GM18907 (cell line): ENCODE measurements at regions not wholly inside any gene's neighbourhood (a gene's known extent, or its start where the extent isn't known, plus 50 kb on each side); places are given as distances from the start of the nearest gene placed in this dataset.
"Not testable (repeated sequence)": the region's sequence is repeated elsewhere in the genome, so short reads cannot be mapped to it uniquely, and the experiment has no call there.

Source experiments
- ATAC-seq: cut with Tn5 transposase; IDR thresholded peaks from one replicate; pipeline ENCODE4 v1.9.1; 2021; ENCODE audit warnings: mild to moderate bottlenecking, moderate library complexity; ENCODE audit not compliant: unreplicated experiment

DNA sequence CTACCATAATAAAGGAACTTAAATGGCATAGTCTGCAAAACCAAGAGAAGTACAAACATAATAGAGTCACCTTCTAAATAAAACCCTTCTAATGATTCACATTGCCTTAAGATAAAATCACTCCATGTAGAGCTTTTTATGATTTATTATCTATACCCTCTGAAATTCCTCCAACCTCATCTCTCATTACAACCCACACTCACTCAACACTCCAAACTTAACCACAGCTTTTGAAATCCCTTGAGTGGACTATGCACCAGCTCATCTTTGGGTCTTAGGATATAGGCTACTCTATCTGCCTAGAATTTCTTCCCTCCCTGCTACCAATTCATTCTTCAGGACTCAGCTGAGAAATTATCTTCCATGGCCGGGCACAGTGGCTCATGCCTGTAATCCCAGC lies 122.5 kb downstream of the CETN3 start:
- ATAC-seq = no peak

DNA sequence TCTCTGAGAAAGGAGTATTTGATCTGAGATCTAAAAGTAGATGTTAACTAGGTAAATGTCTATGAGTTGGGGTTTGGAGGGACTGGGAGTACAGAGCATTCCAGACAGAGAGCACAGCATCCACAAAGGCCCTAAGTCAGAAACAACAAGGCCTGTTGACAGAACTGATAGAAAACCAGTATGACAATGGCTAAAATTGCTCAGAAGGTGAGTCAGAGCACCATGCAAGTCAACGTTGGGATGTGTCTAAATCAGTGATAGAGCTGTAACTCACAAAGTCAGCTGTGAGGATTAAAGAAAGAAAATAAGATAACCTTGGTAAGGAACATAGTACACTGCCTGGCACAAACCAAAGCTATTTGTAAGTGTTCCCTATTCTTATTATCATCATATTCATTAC lies 124.0 kb downstream of the CETN3 start:
- no peak for ATAC-seq

DNA sequence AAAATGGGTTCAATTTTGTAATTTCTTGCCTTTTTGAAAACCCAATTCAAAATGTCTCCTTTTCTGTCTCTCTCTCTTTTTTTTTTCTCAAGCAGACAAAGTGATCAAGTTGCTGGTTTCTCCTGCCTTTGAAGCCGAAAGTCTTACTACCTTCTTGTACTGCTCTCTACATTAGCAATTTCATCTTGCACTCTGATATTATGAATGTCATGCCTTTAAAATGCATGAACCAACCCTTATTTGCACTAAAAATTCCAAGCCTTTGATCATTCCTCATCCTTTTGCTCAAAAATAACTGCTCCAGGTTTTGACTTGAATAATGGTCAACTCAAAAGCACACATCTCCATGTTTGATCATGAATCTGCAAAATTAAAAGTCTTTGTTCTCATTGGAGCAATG lies 125.2 kb downstream of the CETN3 start:
- ATAC-seq = no peak

DNA sequence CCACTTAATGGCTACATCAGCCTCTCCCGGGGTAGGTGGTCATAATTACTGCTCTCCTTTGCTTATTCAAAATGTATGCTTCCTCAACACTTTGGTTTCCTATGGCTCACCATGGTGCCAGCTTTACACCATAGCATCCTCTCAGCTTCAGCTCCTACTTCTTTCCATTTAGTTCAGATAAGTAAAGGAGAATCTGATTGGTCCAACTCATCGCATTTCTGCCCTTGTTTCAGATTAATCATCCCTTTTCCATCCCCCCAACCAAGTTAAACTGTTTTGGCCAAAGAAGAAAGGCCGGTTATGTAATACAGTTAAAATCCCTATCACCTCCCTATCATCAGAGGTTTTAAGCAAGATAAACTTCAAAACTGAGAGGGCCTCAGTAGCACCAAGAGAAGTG lies 130.5 kb downstream of the CETN3 start:
- ATAC-seq = no peak

DNA sequence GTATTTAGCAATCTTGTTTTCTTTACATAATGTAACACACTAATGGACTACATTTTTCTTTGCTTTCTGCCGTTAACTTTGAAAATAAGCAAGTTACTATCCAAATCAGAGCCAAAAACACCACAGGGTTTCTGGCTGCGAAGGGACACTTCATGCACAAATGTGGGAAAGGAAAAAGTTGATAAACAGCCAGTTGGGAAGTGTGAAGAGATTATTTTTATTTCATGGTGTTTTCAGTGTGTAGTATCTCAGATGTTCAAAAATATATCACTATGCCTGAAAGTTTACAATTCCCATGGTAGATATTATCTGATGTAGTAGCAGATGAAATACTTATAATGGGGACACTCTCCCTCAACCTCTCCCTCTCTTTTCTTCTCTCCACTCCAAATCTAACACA lies 135.3 kb downstream of the CETN3 start:
- no peak for ATAC-seq

DNA sequence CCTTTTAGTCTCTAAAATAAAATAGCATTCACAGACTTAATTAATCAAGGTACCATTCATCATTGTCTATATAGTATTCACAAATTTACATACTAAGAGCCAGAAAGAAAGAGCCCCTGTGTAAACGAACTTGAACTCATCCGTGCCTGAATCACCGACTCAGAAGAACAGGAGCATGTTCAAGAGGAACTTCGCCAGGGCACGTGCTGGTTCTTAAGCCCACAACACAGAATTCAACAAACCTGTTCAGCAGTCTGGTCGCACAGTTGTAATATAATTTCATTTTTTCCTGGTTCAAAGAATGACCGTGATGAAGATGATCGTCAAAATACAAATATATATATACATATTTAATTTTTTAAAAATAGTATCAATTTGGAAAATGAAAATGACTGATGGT lies 141.9 kb downstream of the CETN3 start:
- ATAC-seq = no peak

DNA sequence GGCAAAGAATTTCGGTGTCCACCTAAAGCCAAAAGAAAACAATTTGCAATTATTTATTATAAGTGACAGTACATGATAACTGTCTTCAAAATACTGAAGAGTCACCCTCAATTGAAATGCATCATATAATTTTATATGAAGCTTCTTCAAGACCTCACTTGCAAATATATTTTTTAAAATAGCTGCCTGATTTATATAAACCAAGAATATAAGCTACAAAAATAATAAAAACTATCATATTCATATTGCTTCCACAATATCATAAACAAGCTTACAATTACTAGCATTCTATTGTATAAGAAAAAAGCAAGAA lies 144.1 kb downstream of the CETN3 start:
- no peak for ATAC-seq

DNA sequence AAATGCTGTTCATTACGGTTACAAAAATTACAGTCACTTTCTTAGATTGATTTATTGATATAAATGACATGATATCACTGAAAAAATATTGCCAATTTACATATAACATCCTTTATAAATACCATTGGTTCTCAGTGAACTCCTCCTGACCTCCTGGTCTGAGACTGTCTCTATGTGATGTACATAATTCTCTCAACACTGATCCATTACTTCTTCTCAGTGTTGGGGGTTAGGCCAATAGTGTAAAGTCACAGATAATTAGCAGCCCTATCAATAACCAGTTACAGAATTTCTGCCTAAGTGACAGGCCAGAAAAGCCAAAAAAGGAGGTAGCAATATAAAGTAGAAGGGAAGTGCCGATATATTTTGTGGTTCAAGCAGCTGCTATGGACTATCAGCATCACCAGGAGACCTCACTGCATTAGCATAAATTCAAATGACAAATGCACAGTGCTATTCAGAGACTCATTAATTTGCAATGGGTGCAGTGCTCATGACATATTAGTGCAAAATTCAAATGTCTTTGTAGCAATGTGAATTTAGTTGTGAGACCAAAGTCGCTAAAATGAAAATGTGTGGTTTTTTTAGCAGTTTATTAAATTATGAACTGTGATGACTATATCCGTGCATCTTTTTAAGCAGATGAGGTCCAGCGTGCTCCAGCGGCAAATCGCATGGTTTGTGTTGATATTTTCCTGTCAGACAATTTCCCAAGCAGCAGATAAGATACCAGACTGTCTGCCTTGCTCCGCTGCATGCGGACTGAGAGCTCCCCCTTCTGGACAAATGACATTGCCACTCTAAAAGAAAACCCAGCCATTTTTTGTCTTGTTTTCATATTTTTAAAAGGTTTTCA lies 144.6 kb downstream of the CETN3 start:
- peak; percentile 77 for ATAC-seq

DNA sequence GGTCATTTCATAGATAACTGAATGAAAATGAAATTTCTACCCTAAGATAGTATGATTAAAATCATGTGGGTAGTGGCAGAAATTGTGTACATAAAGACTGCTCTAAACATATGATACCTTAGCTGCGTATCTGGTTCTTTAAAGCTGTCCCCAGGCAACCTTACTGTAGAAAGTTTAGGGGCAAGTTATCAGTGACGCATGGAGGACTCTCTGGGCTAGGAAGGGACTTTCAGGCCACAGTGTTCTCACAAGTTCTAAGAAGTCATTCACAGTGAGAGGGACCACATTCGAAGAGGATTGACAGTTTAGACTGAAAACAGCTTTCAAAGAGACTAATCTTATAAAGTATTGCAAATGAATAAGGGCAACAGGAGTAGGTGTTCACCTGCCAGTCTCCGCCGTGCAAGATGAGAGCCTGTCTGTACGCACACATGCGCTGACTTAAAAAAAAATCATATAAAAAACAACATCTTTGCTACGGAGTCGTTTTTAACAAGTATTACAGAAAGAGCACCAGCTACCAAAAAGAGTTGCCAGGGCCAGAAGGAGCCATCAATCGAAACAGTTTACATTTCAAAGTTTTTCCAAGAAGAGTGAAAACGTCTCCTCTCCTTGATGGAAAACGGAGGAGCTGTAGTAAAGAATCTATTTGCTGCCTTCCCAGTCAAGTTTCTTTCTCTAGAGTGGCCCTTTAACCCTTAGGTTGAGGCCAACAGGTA lies 146.3 kb downstream of the CETN3 start:
- ATAC-seq = no peak

DNA sequence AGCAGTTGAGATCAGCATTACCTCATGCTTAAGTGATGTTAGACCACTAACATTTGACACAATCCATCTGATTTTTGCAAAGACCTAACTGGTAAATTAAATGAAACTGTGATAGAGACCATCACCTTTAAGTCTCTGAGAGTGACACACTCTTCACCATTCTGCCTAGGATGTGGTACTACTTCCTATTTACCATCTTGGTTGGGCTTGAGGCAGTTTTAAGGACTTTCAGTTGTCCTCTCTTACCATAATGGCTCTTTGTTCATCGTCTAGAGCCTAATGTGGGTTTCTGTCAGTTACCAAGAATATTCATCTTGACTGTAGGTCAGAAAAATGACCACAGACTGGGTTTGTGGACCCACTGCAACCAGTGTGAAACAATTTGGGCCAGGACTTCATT lies 158.1 kb downstream of the CETN3 start:
- ATAC-seq = no peak

DNA sequence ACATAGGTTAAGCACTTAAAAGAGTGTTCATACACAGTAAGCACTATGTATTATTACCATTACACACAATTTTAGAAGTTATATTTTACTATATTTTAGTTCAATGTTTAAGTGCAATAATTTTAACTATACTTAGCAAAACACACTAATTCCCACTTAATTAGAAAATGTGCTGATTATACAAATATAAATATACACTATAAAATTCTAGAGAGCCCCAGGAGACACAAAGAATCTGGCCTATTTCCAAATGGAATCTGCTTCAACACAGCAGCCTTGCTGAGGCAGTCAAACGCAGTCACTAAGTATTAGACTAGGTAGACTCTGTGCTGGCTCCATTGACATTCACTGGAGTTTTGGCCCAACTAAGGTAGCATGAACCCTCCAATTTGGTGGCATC lies 160.9 kb downstream of the CETN3 start:
- no peak for ATAC-seq

DNA sequence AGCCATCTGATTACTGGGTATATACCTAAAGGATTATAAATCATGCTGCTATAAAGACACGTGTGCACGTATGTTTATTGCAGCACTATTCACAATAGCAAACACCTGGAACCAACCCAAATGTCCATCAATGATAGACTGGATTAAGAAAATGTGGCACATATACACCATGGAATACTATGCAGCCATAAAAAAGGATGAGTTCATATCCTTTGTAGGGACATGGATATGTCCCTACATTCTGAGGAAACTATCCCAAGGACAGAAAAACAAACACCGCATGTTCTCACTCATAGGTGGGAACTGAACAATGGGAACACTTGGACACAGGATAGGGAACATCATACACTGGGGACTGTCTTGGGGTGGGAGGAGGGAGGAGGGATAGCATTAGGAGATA lies 165.7 kb downstream of the CETN3 start:
- not testable (repeated sequence) for ATAC-seq

DNA sequence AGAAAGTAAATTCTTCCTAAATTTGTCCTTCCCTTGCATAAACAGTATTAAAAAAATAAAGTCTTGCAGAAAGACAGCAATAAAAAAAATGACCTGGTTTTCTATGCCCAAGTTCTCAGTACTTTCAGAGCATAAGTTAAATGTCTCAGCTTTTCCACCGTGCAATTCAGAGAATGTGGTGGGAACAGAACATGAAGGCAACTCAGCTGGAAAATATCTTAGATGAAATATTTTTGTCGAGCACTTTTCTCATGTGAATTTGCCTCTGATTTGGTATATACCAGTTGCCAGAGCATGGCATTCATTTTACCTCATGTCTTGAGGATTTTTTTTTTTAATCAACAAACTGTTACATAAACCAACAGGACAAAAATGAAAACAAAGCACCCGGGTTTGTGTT lies 176.1 kb downstream of the CETN3 start:
- ATAC-seq = no peak

DNA sequence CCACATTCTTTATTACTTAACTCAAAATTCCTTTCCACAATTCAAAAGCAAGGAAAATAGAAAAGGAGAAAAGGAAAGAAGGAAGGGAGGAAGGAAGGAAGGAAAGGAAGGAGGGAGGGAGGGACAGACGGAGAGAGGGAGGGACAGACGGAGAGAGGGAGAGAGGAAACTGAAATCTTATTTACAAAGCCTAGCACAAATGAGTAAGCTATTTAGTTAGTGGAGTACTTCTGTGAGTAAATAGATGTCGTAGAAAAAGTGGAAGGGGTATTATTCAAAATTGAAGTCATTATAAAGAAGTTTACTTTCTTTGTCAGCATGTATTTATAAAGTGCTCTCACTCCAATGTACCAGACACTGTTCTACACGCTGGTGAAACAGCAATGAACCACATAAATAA lies 177.9 kb downstream of the CETN3 start:
- no peak for ATAC-seq

DNA sequence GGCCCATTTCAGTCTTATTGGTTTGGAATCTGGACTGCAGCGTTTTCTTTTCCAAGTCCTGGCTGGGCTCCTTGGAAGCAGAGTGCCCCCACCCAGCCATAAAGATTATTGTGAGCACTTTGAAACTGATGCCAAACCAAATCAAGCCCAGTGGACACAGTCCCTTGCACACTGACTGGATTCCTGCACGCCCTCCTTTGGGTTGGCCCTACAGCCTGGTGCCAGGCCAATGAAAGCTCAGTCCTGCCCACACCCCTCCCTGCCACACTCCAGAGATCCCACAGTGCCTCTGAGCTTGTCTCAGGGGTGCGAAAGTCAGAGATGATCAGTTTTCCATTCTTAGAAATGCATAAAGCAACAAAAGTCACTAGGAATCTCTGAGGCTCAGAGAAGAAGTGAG lies 181.9 kb downstream of the CETN3 start:
- no peak for ATAC-seq

DNA sequence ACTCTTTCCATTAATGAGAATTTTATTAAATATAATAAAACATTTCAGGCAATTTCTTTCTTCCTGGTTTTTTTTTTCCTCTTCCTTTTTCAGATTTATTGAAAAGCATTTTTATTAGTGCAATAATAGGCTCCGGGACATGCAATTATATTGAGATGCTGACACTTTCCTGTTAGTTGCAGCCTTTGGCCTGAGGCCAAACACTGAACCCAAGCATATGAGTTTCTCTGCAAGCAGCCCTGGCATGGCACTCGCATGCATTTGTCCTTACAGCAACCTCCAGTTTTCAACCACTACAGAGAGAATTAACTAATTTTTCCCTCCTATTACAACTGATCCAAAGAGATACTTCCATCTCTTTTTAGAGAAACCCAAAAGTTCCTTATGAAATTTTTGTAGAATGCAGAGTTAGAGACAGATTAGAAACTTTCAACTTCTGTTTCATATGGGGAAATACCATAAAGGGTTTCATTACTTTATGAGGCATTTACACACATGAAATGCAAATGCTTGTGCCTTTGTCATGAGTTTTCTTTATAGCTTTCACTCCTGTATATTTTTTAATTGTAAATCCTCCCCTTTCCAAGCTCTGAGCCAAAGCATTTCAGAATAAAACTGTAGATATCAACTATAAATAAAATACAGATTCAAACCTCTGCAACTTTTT lies 183.0 kb downstream of the CETN3 start:
- ATAC-seq = no peak

DNA sequence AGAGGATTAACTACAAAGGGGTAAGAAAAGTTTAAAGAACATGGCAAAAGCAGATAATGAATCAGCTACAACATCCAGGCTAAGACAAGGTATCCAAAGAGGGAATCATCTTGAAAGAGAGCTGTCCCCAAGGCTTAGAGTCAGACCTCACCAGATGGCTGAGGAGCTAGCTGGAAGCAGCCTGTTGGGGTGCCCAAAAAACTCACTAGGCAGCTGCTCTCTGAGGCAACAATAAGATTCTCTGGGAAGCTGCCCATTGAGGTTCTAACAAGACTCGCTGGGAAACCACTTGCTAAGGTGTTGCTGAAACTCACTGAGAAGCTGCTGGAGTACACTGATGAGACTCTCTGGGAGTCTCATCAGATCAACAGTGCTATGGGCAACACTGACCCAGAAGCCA lies 185.2 kb downstream of the CETN3 start:
- no peak for ATAC-seq

DNA sequence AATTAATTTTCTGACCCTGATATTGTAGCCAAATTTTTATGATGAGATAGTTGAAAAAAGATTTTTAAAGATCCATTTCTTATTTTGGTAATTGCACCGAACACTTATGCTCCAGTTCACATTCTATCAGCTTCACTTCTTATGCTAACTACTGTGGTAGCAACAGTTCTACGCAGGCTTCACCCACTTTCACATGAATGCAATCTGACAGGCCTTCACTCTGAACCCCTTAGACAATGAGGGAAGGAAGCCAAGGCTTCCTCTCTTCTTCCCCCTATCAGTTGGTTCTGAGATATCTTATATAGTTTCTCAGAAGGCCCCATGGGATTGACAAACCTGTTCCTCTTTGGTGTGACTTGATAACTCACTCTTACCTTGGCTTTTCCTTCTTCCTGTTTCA lies 185.8 kb downstream of the CETN3 start:
- no peak for ATAC-seq

DNA sequence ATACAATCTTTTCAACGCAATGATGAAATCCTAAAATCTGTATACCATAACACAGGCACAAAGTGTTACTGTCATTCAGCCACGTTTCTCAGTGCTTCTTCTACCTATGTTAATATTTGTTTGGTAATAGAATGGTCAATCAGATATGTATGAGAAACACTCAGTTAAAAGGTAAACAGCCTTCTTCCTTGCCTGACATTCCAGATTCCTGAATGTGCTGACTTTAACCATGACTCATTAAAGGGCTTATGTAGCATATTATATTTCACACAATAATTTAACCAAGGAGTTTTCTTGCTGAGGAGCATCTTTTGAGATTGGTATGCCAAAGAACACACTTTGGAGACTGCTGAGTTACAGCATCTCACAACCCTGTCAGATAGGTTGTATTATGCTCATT lies 187.6 kb downstream of the CETN3 start:
- ATAC-seq = no peak

DNA sequence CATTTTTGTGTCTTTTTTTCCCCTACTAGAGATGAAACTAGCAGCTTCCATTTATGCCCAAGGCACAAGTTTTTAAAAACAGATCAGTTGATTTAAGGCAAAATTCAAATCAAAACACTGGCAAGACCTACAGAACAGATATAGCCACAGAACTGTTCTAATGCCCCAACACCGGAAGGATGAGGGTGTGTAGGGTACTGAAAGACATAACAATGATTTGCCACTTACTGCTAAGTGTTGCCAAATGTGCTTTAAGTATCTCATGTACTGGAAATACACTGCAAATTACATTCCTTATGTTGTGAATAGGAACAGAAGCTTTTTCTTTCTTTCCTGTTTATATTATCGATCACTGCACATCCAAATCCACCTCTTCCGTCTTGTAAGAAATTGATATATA lies 189.0 kb downstream of the CETN3 start:
- no peak for ATAC-seq

DNA sequence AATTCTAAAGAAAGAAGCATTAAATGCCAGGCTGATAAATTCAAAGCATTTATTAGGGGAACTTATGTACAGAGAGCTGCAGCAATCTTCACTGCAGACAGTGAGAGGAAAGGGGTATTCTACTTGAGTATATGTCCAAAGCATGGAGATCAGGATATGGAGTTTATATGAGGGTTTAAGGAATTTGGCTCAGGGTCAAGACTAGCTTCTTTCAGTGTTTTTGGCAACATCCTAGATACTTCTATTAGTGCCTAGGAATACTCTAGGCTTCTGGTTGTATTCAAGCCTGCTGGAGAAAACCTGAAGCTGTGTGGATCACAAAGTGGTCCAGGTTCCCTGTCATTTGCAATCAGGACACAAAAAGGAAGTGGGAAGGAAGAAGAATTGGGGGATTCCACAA lies 194.6 kb downstream of the CETN3 start:
- ATAC-seq = no peak

DNA sequence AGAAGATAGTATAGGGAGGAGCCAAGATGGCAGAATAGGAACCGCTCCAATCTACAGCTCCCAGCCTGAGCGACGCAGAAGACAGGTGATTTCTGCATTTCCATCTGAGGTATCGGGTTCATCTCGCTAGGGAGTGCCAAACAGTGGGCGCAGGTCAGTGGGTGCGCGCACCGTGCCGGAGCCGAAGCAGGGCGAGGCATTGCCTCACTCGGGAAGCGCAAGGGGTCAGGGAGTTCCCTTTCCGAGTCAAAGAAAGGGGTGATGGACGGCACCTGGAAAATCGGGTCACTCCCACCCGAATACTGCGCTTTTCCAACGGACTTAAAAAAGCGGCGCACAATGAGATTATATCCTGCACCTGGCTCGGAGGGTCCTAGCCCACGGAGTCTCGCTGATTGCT lies 201.2 kb downstream of the CETN3 start:
- ATAC-seq = not testable (repeated sequence)
